GM23338 (cell line): ENCODE measurements at regions not wholly inside any gene's neighbourhood (a gene's known extent, or its start where the extent isn't known, plus 50 kb on each side); places are given as distances from the start of the nearest gene placed in this dataset.

Experiments
- ATAC-seq: fragments of 200-7000 bp; cut with Tn5 transposase; 3 replicates; pipeline ENCODE4 v1.9.1; 2020
- DNase-seq: peaks from one replicate; pipeline ENCODE4 v3.0.0-alpha.2; 2015; ENCODE audit warnings: low spot score
- H2AFZ ChIP-seq: fragments of 200-600 bp; sonication (generic); 2 replicates; pipeline ENCODE4 v1.8.0; 2016; ENCODE audit warnings: antibody characterized with exemption, mild to moderate bottlenecking, moderate library complexity
- H3F3A ChIP-seq: fragments of 200-600 bp; sonication (generic); replicated peaks from 2 replicates; pipeline ENCODE4 v1.8.0; 2017; ENCODE audit warnings: antibody characterized with exemption, mixed run types, low read depth
- H3K27ac ChIP-seq: fragments of 200-600 bp; sonication (generic); 2 replicates; pipeline ENCODE4 v1.6.1; 2016; ENCODE audit warnings: low read depth
- H3K27me3 ChIP-seq: fragments of 200-600 bp; sonication (generic); 2 replicates; pipeline ENCODE4 v1.8.0; 2016; ENCODE audit warnings: mild to moderate bottlenecking, mixed run types, moderate library complexity; ENCODE audit not compliant: insufficient read depth
- H3K36me3 ChIP-seq: fragments of 200-600 bp; sonication (generic); 2 replicates; pipeline ENCODE4 v1.8.0; 2016; ENCODE audit warnings: mild to moderate bottlenecking; ENCODE audit not compliant: insufficient read depth
- H3K4me1 ChIP-seq: fragments of 200-600 bp; sonication (generic); 2 replicates; pipeline ENCODE4 v1.8.0; 2016; ENCODE audit warnings: mild to moderate bottlenecking, moderate library complexity; ENCODE audit not compliant: insufficient read depth
- H3K4me2 ChIP-seq: fragments of 200-600 bp; sonication (generic); 2 replicates; pipeline ENCODE4 v1.7.1; 2017; ENCODE audit warnings: mixed run types
- H3K4me3 ChIP-seq: fragments of 200-600 bp; sonication (generic); 2 replicates; pipeline ENCODE4 v1.6.1; 2016; ENCODE audit warnings: mixed run types
- H3K79me2 ChIP-seq: fragments of 200-600 bp; sonication (generic); replicated peaks from 2 replicates; pipeline ENCODE4 v1.8.0; 2017; ENCODE audit warnings: mild to moderate bottlenecking; ENCODE audit not compliant: insufficient read depth
- H3K9me2 ChIP-seq: fragments of 200-600 bp; sonication (generic); 2 replicates; pipeline ENCODE4 v1.8.0; 2017; ENCODE audit not compliant: insufficient read depth
- H4K20me1 ChIP-seq: fragments of 200-600 bp; sonication (generic); replicated peaks from 2 replicates; pipeline ENCODE4 v1.8.0; 2017; ENCODE audit warnings: mild to moderate bottlenecking; ENCODE audit not compliant: insufficient read depth
- H3K27ac Mint-ChIP-seq: 2 replicates; pipeline ENCODE4 v1.8.0; 2020; ENCODE audit warnings: inconsistent platforms, mild to moderate bottlenecking, moderate library complexity, mixed read lengths
- H3K27me3 Mint-ChIP-seq: 3 replicates; pipeline ENCODE4 v1.8.0; 2022; ENCODE audit warnings: low read depth, mild to moderate bottlenecking, moderate library complexity, mixed read lengths, inconsistent platforms; ENCODE audit not compliant: insufficient read depth, poor library complexity
- H3K36me3 Mint-ChIP-seq: 3 replicates; pipeline ENCODE4 v1.8.0; 2021; ENCODE audit warnings: low read depth, mild to moderate bottlenecking, inconsistent platforms, moderate library complexity, mixed read lengths
- H3K4me1 Mint-ChIP-seq: 3 replicates; pipeline ENCODE4 v1.8.0; 2020; ENCODE audit warnings: mild to moderate bottlenecking, inconsistent platforms, mixed read lengths
- H3K4me3 Mint-ChIP-seq: 3 replicates; pipeline ENCODE4 v1.8.0; 2021; ENCODE audit warnings: moderate library complexity, mild to moderate bottlenecking, inconsistent platforms, mixed read lengths
- H3K9me3 Mint-ChIP-seq: 3 replicates; pipeline ENCODE4 v1.8.0; 2020; ENCODE audit warnings: moderate library complexity, mild to moderate bottlenecking, inconsistent platforms, mixed read lengths
- CREB1 ChIP-seq: fragments of 250-450 bp; sonication (Bioruptor Pico); IDR thresholded peaks from 2 replicates; pipeline ENCODE4 v1.5.0; 2020; ENCODE audit warnings: low read depth, mild to moderate bottlenecking, moderate library complexity
- EZH2phosphoT487 ChIP-seq: fragments of 200-600 bp; sonication (generic); IDR thresholded peaks from one replicate; pipeline ENCODE4 v1.8.1; 2018; ENCODE audit warnings: antibody characterized with exemption; ENCODE audit not compliant: unreplicated experiment
- JUNB ChIP-seq: IDR thresholded peaks from one replicate; pipeline ENCODE4 v1.6.1; 2016; ENCODE audit warnings: antibody characterized with exemption; ENCODE audit not compliant: unreplicated experiment
- NANOG ChIP-seq: IDR thresholded peaks from 2 replicates; pipeline ENCODE4 v1.6.1; 2016; ENCODE audit warnings: antibody characterized with exemption, borderline replicate concordance
- POLR2AphosphoS5 ChIP-seq: IDR thresholded peaks from 2 replicates; pipeline ENCODE4 v1.6.1; 2016; ENCODE audit warnings: antibody characterized with exemption, low read depth
- REST ChIP-seq: IDR thresholded peaks from one replicate; pipeline ENCODE4 v1.6.1; 2018; ENCODE audit warnings: antibody characterized with exemption; ENCODE audit not compliant: unreplicated experiment
- STAT1 ChIP-seq: IDR thresholded peaks from one replicate; pipeline ENCODE4 v1.6.1; 2016; ENCODE audit warnings: antibody characterized with exemption; ENCODE audit not compliant: unreplicated experiment
- TF ChIP-seq, protein P1 (sequence below): IDR thresholded peaks from 2 replicates; pipeline ENCODE4 v1.6.1; 2016; ENCODE audit warnings: antibody characterized with exemption
- TF ChIP-seq, protein P2 (sequence below), 2 experiments: fragments of 200-600 bp in 1 of 2; sonication (generic) in 1 of 2; conservative IDR thresholded peaks; 2 replicates each; pipeline versions ENCODE4 v1.5.1 to v1.6.1; 2016 to 2017; ENCODE audit warnings: antibody characterized with exemption in 2 of 2, low read depth in 2 of 2, mild to moderate bottlenecking in 2 of 2, moderate library complexity in 1 of 2

- Histone ChIP-seq H3K79me2 (no peaks in the 10 kb centered on the region), H3K4me2 (peak overlapping the region; percentile 33), H3K27ac (no peak overlapping the region), H3F3A (no peaks in the 10 kb centered on the region), H2AFZ (no peak overlapping the region), H3K4me3 (peak overlapping the region; percentile 18; the same call in 1 of the 2 replicates), H3K27me3 (peaks cover 68% of the 10 kb centered on the region), H3K4me1 (peaks cover 74% of the 10 kb centered on the region), H3K9me2 (no peaks in the 10 kb centered on the region), H3K36me3 (no peaks in the 10 kb centered on the region), H4K20me1 (no peaks in the 10 kb centered on the region)
- H3K4me1 Mint-ChIP-seq, result peaks cover 87% of the 10 kb centered on the region
- peak overlapping the region; percentile 44 for H3K4me3 Mint-ChIP-seq
- peaks cover 2% of the 10 kb centered on the region; the same call in 1 of the 3 replicates for H3K36me3 Mint-ChIP-seq
- no peak overlapping the region for H3K27ac Mint-ChIP-seq
- DNase-seq, result peak; percentile 88
- ATAC-seq, result peak; percentile 4; the same call in 2 of the 3 replicates
- TF ChIP-seq, protein P1, sequence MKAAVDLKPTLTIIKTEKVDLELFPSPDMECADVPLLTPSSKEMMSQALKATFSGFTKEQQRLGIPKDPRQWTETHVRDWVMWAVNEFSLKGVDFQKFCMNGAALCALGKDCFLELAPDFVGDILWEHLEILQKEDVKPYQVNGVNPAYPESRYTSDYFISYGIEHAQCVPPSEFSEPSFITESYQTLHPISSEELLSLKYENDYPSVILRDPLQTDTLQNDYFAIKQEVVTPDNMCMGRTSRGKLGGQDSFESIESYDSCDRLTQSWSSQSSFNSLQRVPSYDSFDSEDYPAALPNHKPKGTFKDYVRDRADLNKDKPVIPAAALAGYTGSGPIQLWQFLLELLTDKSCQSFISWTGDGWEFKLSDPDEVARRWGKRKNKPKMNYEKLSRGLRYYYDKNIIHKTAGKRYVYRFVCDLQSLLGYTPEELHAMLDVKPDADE, result no peak
- TF ChIP-seq NANOG, result peak; percentile 74
- H3K27me3 Mint-ChIP-seq, result peaks cover 51% of the 10 kb centered on the region
- peaks cover 3% of the 10 kb centered on the region; the same call in 2 of the 3 replicates for H3K9me3 Mint-ChIP-seq
These were observed 86.6 kb upstream of the OTX2 start for GRCh38 chr14:56896922-56897321.

GRCh38 chr14:56896231-56896630 lies 86.0 kb upstream of the OTX2 start:
- no peak overlapping the region for H3K4me3 ChIP-seq
- H3F3A ChIP-seq, result no peaks in the 10 kb centered on the region
- H4K20me1 ChIP-seq, result no peaks in the 10 kb centered on the region
- peaks cover 58% of the 10 kb centered on the region for H3K27me3 Mint-ChIP-seq
- H3K27ac ChIP-seq, result no peak overlapping the region
- H3K4me2 ChIP-seq, result no peak overlapping the region
- peaks cover 91% of the 10 kb centered on the region for H3K4me1 Mint-ChIP-seq
- H3K4me3 Mint-ChIP-seq, result no peak overlapping the region
- no peak for TF ChIP-seq POLR2AphosphoS5
- H3K27ac Mint-ChIP-seq, result no peak overlapping the region
- no peaks in the 10 kb centered on the region for H3K79me2 ChIP-seq
- no peaks in the 10 kb centered on the region for H3K9me2 ChIP-seq
- peaks cover 2% of the 10 kb centered on the region; the same call in 1 of the 3 replicates for H3K36me3 Mint-ChIP-seq
- H3K36me3 ChIP-seq, result no peaks in the 10 kb centered on the region
- ATAC-seq (no peak), DNase-seq (no peak)
- H3K9me3 Mint-ChIP-seq, result peaks cover 3% of the 10 kb centered on the region; the same call in 2 of the 3 replicates
- peaks cover 69% of the 10 kb centered on the region for H3K4me1 ChIP-seq
- H3K27me3 ChIP-seq, result peaks cover 74% of the 10 kb centered on the region
- no peak overlapping the region for H2AFZ ChIP-seq

DNA sequence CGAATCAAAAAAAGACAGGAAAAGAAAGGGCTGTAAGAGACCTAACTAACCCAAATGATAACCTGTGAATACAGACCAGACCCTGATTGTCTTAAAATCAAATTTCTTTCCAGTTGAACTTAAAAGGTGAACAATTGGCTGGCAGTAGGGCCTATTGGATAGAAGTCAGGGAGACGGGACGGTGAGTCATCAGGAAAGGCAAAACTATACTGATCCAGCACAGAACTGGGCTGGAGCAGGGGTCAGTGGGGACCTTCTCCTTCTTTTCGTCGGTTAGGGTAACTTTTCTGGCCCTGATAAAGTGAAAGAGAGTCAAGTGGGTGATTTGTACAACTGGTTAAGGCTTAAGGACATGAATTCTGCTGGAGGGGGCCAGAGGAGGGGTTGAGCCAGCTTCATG lies 84.9 kb upstream of the OTX2 start:
- Histone ChIP-seq H3K27ac (no peak overlapping the region), H3K4me1 (peaks cover 59% of the 10 kb centered on the region), H3K4me2 (peak overlapping the region; percentile 16), H3K27me3 (peaks cover 85% of the 10 kb centered on the region), H3K9me2 (no peaks in the 10 kb centered on the region), H3K4me3 (peak overlapping the region; percentile 5; the same call in 1 of the 2 replicates), H4K20me1 (no peaks in the 10 kb centered on the region), H2AFZ (no peak overlapping the region), H3K36me3 (no peaks in the 10 kb centered on the region), H3K79me2 (no peaks in the 10 kb centered on the region), H3F3A (no peaks in the 10 kb centered on the region)
- DNase-seq (peak; percentile 41), ATAC-seq (peak; percentile 23)
- peak overlapping the region; percentile 49 for H3K4me3 Mint-ChIP-seq
- peaks cover 3% of the 10 kb centered on the region; the same call in 2 of the 3 replicates for H3K9me3 Mint-ChIP-seq
- H3K27me3 Mint-ChIP-seq, result peaks cover 64% of the 10 kb centered on the region
- H3K4me1 Mint-ChIP-seq, result peaks cover 86% of the 10 kb centered on the region
- H3K27ac Mint-ChIP-seq, result no peak overlapping the region
- peaks cover 2% of the 10 kb centered on the region; the same call in 1 of the 3 replicates for H3K36me3 Mint-ChIP-seq
- TF ChIP-seq REST, result no peak
- no peak for TF ChIP-seq EZH2phosphoT487
- no peak for TF ChIP-seq POLR2AphosphoS5
- TF ChIP-seq JUNB, result no peak
- no peak for TF ChIP-seq STAT1
- TF ChIP-seq, protein P1, result no peak
- TF ChIP-seq, protein P2, sequence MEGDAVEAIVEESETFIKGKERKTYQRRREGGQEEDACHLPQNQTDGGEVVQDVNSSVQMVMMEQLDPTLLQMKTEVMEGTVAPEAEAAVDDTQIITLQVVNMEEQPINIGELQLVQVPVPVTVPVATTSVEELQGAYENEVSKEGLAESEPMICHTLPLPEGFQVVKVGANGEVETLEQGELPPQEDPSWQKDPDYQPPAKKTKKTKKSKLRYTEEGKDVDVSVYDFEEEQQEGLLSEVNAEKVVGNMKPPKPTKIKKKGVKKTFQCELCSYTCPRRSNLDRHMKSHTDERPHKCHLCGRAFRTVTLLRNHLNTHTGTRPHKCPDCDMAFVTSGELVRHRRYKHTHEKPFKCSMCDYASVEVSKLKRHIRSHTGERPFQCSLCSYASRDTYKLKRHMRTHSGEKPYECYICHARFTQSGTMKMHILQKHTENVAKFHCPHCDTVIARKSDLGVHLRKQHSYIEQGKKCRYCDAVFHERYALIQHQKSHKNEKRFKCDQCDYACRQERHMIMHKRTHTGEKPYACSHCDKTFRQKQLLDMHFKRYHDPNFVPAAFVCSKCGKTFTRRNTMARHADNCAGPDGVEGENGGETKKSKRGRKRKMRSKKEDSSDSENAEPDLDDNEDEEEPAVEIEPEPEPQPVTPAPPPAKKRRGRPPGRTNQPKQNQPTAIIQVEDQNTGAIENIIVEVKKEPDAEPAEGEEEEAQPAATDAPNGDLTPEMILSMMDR (conservative IDR thresholded peaks at IDR 0.05; ENCODE audit: low read depth in 2 of 2), result no peak
- no peak for TF ChIP-seq CREB1 (CRISPR knock-in tag)
- TF ChIP-seq NANOG, result no peak
